SK-N-SH treated with all-trans-retinoic acid at 6 μM for 48 hours (cell line): ENCODE measurements at regions not wholly inside any gene's neighbourhood (a gene's known extent, or its start where the extent isn't known, plus 50 kb on each side); places are given as distances from the start of the nearest gene placed in this dataset.
"Not testable (repeated sequence)": the region's sequence is repeated elsewhere in the genome, so short reads cannot be mapped to it uniquely, and the experiment has no call there.

Experiments
- BACH2 ChIP-seq: fragments of 250-450 bp; sonication (Bioruptor Pico); IDR thresholded peaks from 2 replicates; pipeline ENCODE4 v1.9.0; 2021; ENCODE audit warnings: mild to moderate bottlenecking, borderline replicate concordance
- CSDC2 ChIP-seq: fragments of 250-450 bp; sonication (Bioruptor Pico); IDR thresholded peaks from 2 replicates; pipeline ENCODE4 v1.5.0; 2020; ENCODE audit warnings: mild to moderate bottlenecking, moderate library complexity
- ESRRG ChIP-seq: fragments of 250-450 bp; sonication (Bioruptor Pico); IDR thresholded peaks from 2 replicates; pipeline ENCODE4 v1.6.1; 2021; ENCODE audit warnings: mild to moderate bottlenecking
- GLIS3 ChIP-seq: fragments of 250-450 bp; sonication (Bioruptor Pico); IDR thresholded peaks from 2 replicates; pipeline ENCODE4 v1.5.0; 2020; ENCODE audit warnings: mild to moderate bottlenecking, moderate library complexity
- PATZ1 ChIP-seq: fragments of 250-450 bp; sonication (Bioruptor Pico); IDR thresholded peaks from 2 replicates; pipeline ENCODE4 v1.8.0; 2020; ENCODE audit warnings: mild to moderate bottlenecking, moderate library complexity, borderline replicate concordance
- PPARA ChIP-seq: fragments of 250-450 bp; sonication (Bioruptor Pico); IDR thresholded peaks from 2 replicates; pipeline ENCODE4 v1.5.0; 2020; ENCODE audit warnings: mild to moderate bottlenecking, borderline replicate concordance
- RARB ChIP-seq: fragments of 250-450 bp; sonication (Bioruptor Pico); IDR thresholded peaks from 2 replicates; pipeline ENCODE4 v1.8.0; 2021; ENCODE audit warnings: mild to moderate bottlenecking, moderate library complexity
- SNAI2 ChIP-seq: fragments of 250-450 bp; sonication (Bioruptor Pico); IDR thresholded peaks from 2 replicates; pipeline ENCODE4 v1.5.0; 2020; ENCODE audit warnings: mild to moderate bottlenecking, moderate library complexity
- ZFP3 ChIP-seq: fragments of 250-450 bp; sonication (Bioruptor Pico); IDR thresholded peaks from 2 replicates; pipeline ENCODE4 v1.5.0; 2020; ENCODE audit warnings: mild to moderate bottlenecking, moderate library complexity
- ZFP30 ChIP-seq: fragments of 450-650 bp; formaldehyde crosslinking; IDR thresholded peaks from 2 replicates; pipeline ENCODE4 v1.5.0; 2022; ENCODE audit warnings: mild to moderate bottlenecking, moderate library complexity
- TF ChIP-seq, protein P1 (sequence below): fragments of 250-450 bp; sonication (Bioruptor Pico); IDR thresholded peaks from 2 replicates; pipeline ENCODE4 v1.5.1; 2020; ENCODE audit warnings: low read depth, mild to moderate bottlenecking, moderate library complexity
- TF ChIP-seq, protein P2 (sequence below): fragments of 250-450 bp; sonication (Bioruptor Pico); IDR thresholded peaks from 2 replicates; pipeline ENCODE4 v1.5.0; 2020; ENCODE audit warnings: mild to moderate bottlenecking, moderate library complexity

- TF ChIP-seq SNAI2 (CRISPR knock-in tag); PATZ1 (CRISPR knock-in tag); ZFP30 (CRISPR knock-in tag); BACH2; CSDC2 (CRISPR knock-in tag); GLIS3; ESRRG (CRISPR knock-in tag); ZFP3 (CRISPR knock-in tag); PPARA (CRISPR knock-in tag); RARB: not testable (repeated sequence)
- TF ChIP-seq, protein P1, sequence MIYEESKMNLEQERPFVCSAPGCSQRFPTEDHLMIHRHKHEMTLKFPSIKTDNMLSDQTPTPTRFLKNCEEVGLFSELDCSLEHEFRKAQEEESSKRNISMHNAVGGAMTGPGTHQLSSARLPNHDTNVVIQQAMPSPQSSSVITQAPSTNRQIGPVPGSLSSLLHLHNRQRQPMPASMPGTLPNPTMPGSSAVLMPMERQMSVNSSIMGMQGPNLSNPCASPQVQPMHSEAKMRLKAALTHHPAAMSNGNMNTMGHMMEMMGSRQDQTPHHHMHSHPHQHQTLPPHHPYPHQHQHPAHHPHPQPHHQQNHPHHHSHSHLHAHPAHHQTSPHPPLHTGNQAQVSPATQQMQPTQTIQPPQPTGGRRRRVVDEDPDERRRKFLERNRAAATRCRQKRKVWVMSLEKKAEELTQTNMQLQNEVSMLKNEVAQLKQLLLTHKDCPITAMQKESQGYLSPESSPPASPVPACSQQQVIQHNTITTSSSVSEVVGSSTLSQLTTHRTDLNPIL (CRISPR knock-in tag), result not testable (repeated sequence)
- TF ChIP-seq, protein P2, sequence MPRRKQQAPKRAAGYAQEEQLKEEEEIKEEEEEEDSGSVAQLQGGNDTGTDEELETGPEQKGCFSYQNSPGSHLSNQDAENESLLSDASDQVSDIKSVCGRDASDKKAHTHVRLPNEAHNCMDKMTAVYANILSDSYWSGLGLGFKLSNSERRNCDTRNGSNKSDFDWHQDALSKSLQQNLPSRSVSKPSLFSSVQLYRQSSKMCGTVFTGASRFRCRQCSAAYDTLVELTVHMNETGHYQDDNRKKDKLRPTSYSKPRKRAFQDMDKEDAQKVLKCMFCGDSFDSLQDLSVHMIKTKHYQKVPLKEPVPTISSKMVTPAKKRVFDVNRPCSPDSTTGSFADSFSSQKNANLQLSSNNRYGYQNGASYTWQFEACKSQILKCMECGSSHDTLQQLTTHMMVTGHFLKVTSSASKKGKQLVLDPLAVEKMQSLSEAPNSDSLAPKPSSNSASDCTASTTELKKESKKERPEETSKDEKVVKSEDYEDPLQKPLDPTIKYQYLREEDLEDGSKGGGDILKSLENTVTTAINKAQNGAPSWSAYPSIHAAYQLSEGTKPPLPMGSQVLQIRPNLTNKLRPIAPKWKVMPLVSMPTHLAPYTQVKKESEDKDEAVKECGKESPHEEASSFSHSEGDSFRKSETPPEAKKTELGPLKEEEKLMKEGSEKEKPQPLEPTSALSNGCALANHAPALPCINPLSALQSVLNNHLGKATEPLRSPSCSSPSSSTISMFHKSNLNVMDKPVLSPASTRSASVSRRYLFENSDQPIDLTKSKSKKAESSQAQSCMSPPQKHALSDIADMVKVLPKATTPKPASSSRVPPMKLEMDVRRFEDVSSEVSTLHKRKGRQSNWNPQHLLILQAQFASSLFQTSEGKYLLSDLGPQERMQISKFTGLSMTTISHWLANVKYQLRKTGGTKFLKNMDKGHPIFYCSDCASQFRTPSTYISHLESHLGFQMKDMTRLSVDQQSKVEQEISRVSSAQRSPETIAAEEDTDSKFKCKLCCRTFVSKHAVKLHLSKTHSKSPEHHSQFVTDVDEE (CRISPR knock-in tag), result not testable (repeated sequence)
Measured at GRCh38 chr18:14952444-14953077, 204.6 kb downstream of the ANKRD30B start.
